Mammary epithelial cell (primary cell): ENCODE measurements at regions not wholly inside any gene's neighbourhood (a gene's known extent, or its start where the extent isn't known, plus 50 kb on each side); places are given as distances from the start of the nearest gene placed in this dataset.

Experiments
- EZH2 ChIP-seq: IDR thresholded peaks from 2 replicates; pipeline ENCODE4 v1.6.1; 2012; ENCODE audit warnings: low read length, inconsistent platforms, borderline replicate concordance
- TF ChIP-seq, protein P1 (sequence below), 2 donors: IDR thresholded peaks in 1 of 2; conservative IDR thresholded peaks in 1 of 2; 2 replicates each; pipeline ENCODE4 v1.5.1; 2011 to 2012; ENCODE audit warnings: inconsistent platforms in 2 of 2, low read length in 2 of 2, mild to moderate bottlenecking in 2 of 2, control low read depth in 1 of 2, low read depth in 1 of 2; ENCODE audit not compliant: insufficient read depth in 1 of 2; ENCODE audit errors: extremely low read depth in 1 of 2

DNA sequence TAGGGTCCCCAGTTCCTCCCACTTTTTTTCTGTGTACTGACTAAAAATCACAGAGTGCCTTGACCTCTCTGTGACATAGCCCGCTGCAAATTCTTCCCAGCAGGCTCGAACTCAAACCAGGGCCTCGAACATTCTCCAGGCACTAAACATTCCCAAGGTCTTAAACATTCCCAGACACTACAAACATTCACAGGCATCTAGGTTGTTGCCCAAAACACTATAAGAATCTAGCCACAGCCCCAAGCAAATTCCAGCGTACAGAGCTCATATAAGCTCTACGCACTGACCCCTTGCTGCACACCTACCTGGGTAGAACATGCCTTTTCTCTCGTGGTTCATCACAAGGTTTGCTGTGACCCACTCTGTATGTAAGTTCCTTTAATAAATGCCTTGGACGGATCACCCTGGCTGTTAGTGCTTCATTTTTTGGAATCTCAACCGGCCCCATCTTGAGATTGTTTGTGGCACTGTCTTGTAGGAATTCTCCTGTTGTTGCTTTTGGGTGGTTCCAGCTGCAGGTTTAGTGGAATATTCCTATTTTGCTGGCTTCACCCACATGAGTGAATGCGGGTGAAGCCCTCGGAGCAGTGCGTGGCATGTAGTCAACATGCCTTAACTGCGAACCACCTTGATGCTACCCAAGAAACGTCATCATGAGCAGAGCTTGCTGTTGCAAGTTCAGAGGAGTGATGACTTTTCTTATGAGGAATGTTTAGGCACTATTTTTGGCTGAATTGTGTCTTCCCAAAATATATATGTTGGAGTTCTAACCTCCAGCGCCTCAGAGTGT, 230.0 kb downstream of the HS3ST1 start:
- TF ChIP-seq, protein P1, sequence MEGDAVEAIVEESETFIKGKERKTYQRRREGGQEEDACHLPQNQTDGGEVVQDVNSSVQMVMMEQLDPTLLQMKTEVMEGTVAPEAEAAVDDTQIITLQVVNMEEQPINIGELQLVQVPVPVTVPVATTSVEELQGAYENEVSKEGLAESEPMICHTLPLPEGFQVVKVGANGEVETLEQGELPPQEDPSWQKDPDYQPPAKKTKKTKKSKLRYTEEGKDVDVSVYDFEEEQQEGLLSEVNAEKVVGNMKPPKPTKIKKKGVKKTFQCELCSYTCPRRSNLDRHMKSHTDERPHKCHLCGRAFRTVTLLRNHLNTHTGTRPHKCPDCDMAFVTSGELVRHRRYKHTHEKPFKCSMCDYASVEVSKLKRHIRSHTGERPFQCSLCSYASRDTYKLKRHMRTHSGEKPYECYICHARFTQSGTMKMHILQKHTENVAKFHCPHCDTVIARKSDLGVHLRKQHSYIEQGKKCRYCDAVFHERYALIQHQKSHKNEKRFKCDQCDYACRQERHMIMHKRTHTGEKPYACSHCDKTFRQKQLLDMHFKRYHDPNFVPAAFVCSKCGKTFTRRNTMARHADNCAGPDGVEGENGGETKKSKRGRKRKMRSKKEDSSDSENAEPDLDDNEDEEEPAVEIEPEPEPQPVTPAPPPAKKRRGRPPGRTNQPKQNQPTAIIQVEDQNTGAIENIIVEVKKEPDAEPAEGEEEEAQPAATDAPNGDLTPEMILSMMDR (conservative IDR thresholded peaks at IDR 0.05 in 1 of 2, IDR thresholded peaks at IDR 0.05 in 1 of 2; ENCODE audit: extremely low read depth in 1 of 2, insufficient read depth in 1 of 2, low read depth in 1 of 2, low read length in 2 of 2) = no peak
- TF ChIP-seq EZH2 = no peak
